Left lung (tissue), 4 donors: ENCODE measurements at regions not wholly inside any gene's neighbourhood (a gene's known extent, or its start where the extent isn't known, plus 50 kb on each side); places are given as distances from the start of the nearest gene placed in this dataset.

Experiments
- ATAC-seq: fragments of 200-7000 bp; cut with Tn5 transposase; one replicate; pipeline ENCODE4 v1.9.1; 2020; ENCODE audit warnings: moderate library complexity
- DNase-seq, 4 donors: peaks; one replicate each; pipeline ENCODE4 v3.0.0-alpha.2; 2013 to 2020
- H3K27ac ChIP-seq, 2 donors: fragments of 200-600 bp; sonication (generic) in 1 of 2; one replicate each; pipeline versions ENCODE4 v1.5.0 to v1.8.0; 2020 to 2021
- H3K27me3 ChIP-seq, 2 donors: fragments of 200-600 bp; sonication (generic) in 1 of 2; one replicate each; pipeline versions ENCODE4 v1.5.0 to v1.8.0; 2020 to 2021
- H3K36me3 ChIP-seq, 2 donors: fragments of 200-600 bp; sonication (generic) in 1 of 2; one replicate each; pipeline versions ENCODE4 v1.5.0 to v1.8.0; 2020 to 2021
- H3K4me1 ChIP-seq, 2 donors: fragments of 200-600 bp; one replicate each; pipeline ENCODE4 v1.8.0; 2021
- H3K4me3 ChIP-seq, 2 donors: fragments of 200-600 bp; sonication (generic) in 1 of 2; one replicate each; pipeline versions ENCODE4 v1.5.0 to v1.8.0; 2020 to 2021; ENCODE audit warnings: mild to moderate bottlenecking in 1 of 2
- H3K9me3 ChIP-seq, 2 donors: fragments of 200-600 bp; sonication (generic) in 1 of 2; one replicate each; pipeline versions ENCODE4 v1.5.0 to v1.8.0; 2020 to 2021
- intact Hi-C, 2 donors: fragments of 100-400 bp; cut with DNase I; formaldehyde crosslinking; loops; one replicate each; pipeline versions ENCODE4 v1.11.2 to v1.14.2; 2022
- TF ChIP-seq, protein P1 (sequence below), 2 donors: fragments of 200-600 bp; sonication (generic) in 1 of 2; IDR thresholded peaks; one replicate each; pipeline versions ENCODE4 v1.5.0 to v1.8.0; 2021; ENCODE audit warnings: antibody characterized with exemption in 2 of 2
- donor health status: DM: no; HTN: yes; CAD: no.
- donor health status: DM: no; HTN: no; CAD: no.

DNA sequence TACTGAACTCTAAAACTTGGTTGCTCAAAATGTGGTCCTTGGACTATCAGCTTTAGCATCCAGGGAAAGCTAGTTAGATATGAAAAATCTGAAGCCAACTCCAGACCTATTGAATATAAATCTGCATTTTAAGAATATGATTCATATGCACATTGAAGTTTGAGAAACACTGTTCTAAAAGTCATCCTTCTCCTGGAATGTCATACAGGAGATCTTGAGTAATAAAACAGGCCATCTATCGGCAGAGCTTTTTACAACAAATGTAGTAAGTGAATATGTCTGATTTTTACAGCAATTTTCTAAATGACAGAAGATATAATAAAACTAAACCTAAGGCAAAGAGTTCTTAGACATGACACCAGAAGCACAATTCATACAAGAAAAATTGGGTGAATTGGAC, 140.4 kb downstream of the PMP22 start:
- Histone ChIP-seq H3K27ac (no peak overlapping the region), H3K27me3 (no peaks in the 10 kb centered on the region), H3K36me3 (no peaks in the 10 kb centered on the region), H3K9me3 (no peaks in the 10 kb centered on the region), H3K4me1 (no peaks in the 10 kb centered on the region), H3K4me3 (no peak overlapping the region)
- TF ChIP-seq, protein P1, sequence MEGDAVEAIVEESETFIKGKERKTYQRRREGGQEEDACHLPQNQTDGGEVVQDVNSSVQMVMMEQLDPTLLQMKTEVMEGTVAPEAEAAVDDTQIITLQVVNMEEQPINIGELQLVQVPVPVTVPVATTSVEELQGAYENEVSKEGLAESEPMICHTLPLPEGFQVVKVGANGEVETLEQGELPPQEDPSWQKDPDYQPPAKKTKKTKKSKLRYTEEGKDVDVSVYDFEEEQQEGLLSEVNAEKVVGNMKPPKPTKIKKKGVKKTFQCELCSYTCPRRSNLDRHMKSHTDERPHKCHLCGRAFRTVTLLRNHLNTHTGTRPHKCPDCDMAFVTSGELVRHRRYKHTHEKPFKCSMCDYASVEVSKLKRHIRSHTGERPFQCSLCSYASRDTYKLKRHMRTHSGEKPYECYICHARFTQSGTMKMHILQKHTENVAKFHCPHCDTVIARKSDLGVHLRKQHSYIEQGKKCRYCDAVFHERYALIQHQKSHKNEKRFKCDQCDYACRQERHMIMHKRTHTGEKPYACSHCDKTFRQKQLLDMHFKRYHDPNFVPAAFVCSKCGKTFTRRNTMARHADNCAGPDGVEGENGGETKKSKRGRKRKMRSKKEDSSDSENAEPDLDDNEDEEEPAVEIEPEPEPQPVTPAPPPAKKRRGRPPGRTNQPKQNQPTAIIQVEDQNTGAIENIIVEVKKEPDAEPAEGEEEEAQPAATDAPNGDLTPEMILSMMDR (IDR thresholded peaks at IDR 0.05): no peak
- DNase-seq (no peak), ATAC-seq (no peak)
- intact Hi-C loops: no loop called here

- H3K9me3 ChIP-seq: no peaks in the 10 kb centered on the region
These were observed 140.9 kb downstream of the PMP22 start for GRCh38 chr17:15124264-15124595.

DNA sequence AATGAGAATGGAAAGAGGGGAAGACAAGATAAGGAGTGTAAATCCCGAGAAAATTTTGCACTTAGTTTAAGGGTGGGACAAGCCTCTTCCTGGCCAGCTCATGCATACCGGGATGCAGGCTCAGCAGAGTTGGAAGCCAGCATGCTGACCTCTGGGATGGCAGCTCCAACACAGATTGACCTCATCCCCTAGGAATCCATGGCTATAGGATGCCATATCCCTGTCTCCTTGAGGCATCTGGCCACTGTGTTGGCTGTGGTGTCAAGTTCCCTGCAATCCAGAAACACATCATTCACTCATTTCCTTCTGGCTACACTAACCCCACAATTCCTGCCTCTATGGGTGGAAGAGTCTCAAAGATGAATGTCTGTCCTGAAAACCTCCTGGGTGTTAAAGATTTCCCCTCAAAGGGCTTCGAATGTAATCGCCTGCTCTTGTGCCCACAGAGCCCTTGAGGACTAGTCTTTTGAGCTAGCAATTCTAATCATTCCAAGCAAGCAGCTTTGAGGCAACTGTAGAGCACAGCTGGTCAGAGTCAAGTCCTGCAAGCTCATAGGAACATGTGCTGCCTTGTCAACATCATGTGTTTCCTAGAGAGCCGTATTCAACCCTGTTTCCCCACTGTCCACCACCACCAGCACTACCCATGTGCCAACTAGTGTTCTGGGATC, 141.4 kb downstream of the PMP22 start:
- Histone ChIP-seq H3K27me3 (no peaks in the 10 kb centered on the region), H3K4me3 (no peak overlapping the region), H3K27ac (no peak overlapping the region), H3K4me1 (no peaks in the 10 kb centered on the region), H3K36me3 (no peaks in the 10 kb centered on the region), H3K9me3 (no peaks in the 10 kb centered on the region)
- intact Hi-C loops: no loop called here
- TF ChIP-seq, protein P1 (IDR thresholded peaks at IDR 0.05): no peak
- DNase-seq (no peak), ATAC-seq (no peak)

More at GRCh38 chr17:15124264-15124595, 140.9 kb downstream of the PMP22 start:
- H3K4me1 ChIP-seq: no peaks in the 10 kb centered on the region
- TF ChIP-seq, protein P1 (IDR thresholded peaks at IDR 0.05): no peak
- DNase-seq (no peak), ATAC-seq (no peak)
- intact Hi-C loops: no loop called here
- no peaks in the 10 kb centered on the region for H3K27me3 ChIP-seq
- H3K27ac ChIP-seq: no peak overlapping the region
- no peak overlapping the region for H3K4me3 ChIP-seq
- no peaks in the 10 kb centered on the region for H3K36me3 ChIP-seq

DNA sequence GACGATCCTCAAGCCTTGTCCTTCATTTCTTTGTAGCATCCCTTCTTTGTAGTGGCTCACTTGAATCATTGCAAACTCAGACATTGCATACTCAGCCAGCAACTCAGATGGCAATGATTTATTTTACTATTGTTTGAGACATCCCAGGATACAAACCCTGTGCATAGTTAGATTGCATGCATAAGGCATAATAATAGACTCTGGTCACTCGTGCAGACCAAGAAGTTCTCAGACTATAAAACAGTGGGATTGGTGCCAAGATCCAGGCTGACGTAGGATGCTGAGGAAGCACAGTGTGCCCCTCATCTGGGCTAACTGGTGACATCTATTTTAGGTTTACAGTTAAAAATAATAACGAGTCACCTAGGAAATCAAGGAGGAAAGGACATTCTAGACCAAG, 142.3 kb downstream of the PMP22 start:
- no peaks in the 10 kb centered on the region for H3K36me3 ChIP-seq
- H3K4me1 ChIP-seq: no peaks in the 10 kb centered on the region
- H3K27ac ChIP-seq: no peak overlapping the region
- no peaks in the 10 kb centered on the region for H3K9me3 ChIP-seq
- TF ChIP-seq, protein P1 (IDR thresholded peaks at IDR 0.05): no peak
- ATAC-seq (no peak), DNase-seq (no peak)
- intact Hi-C loops: no loop called here
- H3K27me3 ChIP-seq: no peaks in the 10 kb centered on the region
- no peak overlapping the region for H3K4me3 ChIP-seq

- no peaks in the 10 kb centered on the region for H3K27me3 ChIP-seq
- H3K4me1 ChIP-seq: no peaks in the 10 kb centered on the region
- H3K4me3 ChIP-seq: no peak overlapping the region
- H3K9me3 ChIP-seq: peaks cover 0 to 5% of the 10 kb centered on the region in 2 donors
- no peak for ATAC-seq
- no peak for DNase-seq
- TF ChIP-seq, protein P1 (IDR thresholded peaks at IDR 0.05): no peak
- H3K36me3 ChIP-seq: no peaks in the 10 kb centered on the region
- no peak overlapping the region for H3K27ac ChIP-seq
- intact Hi-C loops: no loop called here
These were observed 143.7 kb downstream of the PMP22 start for GRCh38 chr17:15121426-15121825.
